Common myeloid progenitor, CD34-positive (primary cell): ENCODE measurements at regions not wholly inside any gene's neighbourhood (a gene's known extent, or its start where the extent isn't known, plus 50 kb on each side); places are given as distances from the start of the nearest gene placed in this dataset.
A peak's percentile ranks its signal among the peaks of the same experiment; 100 is the strongest.

Source experiments
- CTCF ChIA-PET: fragments of 350-600 bp; sonication (Branson Sonifier 250); formaldehyde crosslinking; loops from one replicate; lab custom pipeline; 2021; ENCODE audit warnings: antibody characterized with exemption; lab: Charles Lee
- POLR2A ChIA-PET: fragments of 350-600 bp; sonication (Branson Sonifier 250); formaldehyde crosslinking; loops from one replicate; lab custom pipeline; 2021; ENCODE audit warnings: antibody characterized with exemption; lab: Charles Lee
- DNase-seq, 3 donors: peaks; one replicate each; pipeline versions ENCODE4 v3.0.0 to v3.0.0-alpha.2; 2013
- H3K27ac ChIP-seq, 2 experiments: 1 replicate in 1 of 2; 2 replicates in 1 of 2; pipeline ENCODE4 v1.7.0; 2013; ENCODE audit warnings: inconsistent platforms in 2 of 2, low read length in 2 of 2, mild to moderate bottlenecking in 2 of 2, low read depth in 1 of 2, moderate library complexity in 1 of 2; ENCODE audit not compliant: severe bottlenecking in 2 of 2, insufficient read depth in 1 of 2, poor library complexity in 1 of 2
- H3K27me3 ChIP-seq, 5 experiments: replicated peaks in 2 of 5; 1 replicate in 3 of 5; 2 replicates in 2 of 5; pipeline versions ENCODE4 v1.6.1 to v1.7.0; 2013; ENCODE audit warnings: low read length in 4 of 5, mild to moderate bottlenecking in 2 of 5, moderate library complexity in 2 of 5, inconsistent platforms in 1 of 5; ENCODE audit not compliant: insufficient read depth in 5 of 5, control insufficient read depth in 4 of 5
- H3K36me3 ChIP-seq, 4 experiments: 1 replicate in 2 of 4; 2 replicates in 2 of 4; pipeline versions ENCODE4 v1.6.1 to v1.7.0; 2013; ENCODE audit warnings: low read length in 3 of 4, control low read depth in 1 of 4, mild to moderate bottlenecking in 1 of 4; ENCODE audit not compliant: control insufficient read depth in 4 of 4, insufficient read depth in 4 of 4
- H3K4me1 ChIP-seq, 4 experiments: 1 replicate in 3 of 4; 2 replicates in 1 of 4; pipeline versions ENCODE4 v1.6.1 to v1.7.1; 2013; ENCODE audit warnings: low read length in 3 of 4, mild to moderate bottlenecking in 3 of 4, control low read depth in 1 of 4, inconsistent platforms in 1 of 4, moderate library complexity in 1 of 4; ENCODE audit not compliant: control insufficient read depth in 4 of 4, insufficient read depth in 4 of 4; ENCODE audit errors: control extremely low read depth in 1 of 4
- H3K4me3 ChIP-seq, 7 experiments: 1 replicate in 4 of 7; 2 replicates in 3 of 7; pipeline versions ENCODE4 v1.5.1 to v1.7.0; 2013; ENCODE audit warnings: mild to moderate bottlenecking in 7 of 7, low read length in 6 of 7, moderate library complexity in 6 of 7, inconsistent platforms in 2 of 7, low read depth in 2 of 7, control low read depth in 1 of 7; ENCODE audit not compliant: insufficient read depth in 4 of 7, control insufficient read depth in 1 of 7; ENCODE audit errors: extremely low read depth in 1 of 7
- H3K9me3 ChIP-seq, 5 experiments: 1 replicate in 4 of 5; 2 replicates in 1 of 5; pipeline versions ENCODE4 v1.6.1 to v1.7.1; 2013; ENCODE audit warnings: low read length in 4 of 5, mild to moderate bottlenecking in 2 of 5, inconsistent platforms in 1 of 5, low read depth in 1 of 5, moderate library complexity in 1 of 5; ENCODE audit not compliant: control insufficient read depth in 4 of 5, insufficient read depth in 2 of 5; ENCODE audit errors: control extremely low read depth in 1 of 5
- WGBS: methylation state at CpG from one replicate; pipeline ENCODE4 v1.1.5; 2013; ENCODE audit not compliant: insufficient coverage; 5-methylcytosine and 5-hydroxymethylcytosine counted together

- no peak overlapping the region for H3K27ac ChIP-seq
- H3K9me3 ChIP-seq, result no peaks in the 10 kb centered on the region
- DNase-seq, result no peak
- WGBS, result no CpG with 5 or more reads among the region's 1 CpG
- no peaks in the 10 kb centered on the region for H3K27me3 ChIP-seq
- POLR2A ChIA-PET, result no interaction called here
- CTCF ChIA-PET, result no interaction called here
- H3K4me3 ChIP-seq, result no peak overlapping the region
- no peaks in the 10 kb centered on the region for H3K4me1 ChIP-seq
- H3K36me3 ChIP-seq, result no peaks in the 10 kb centered on the region
Observed at GRCh38 chr6:120852293-120852849, 481.9 kb downstream of the TBC1D32 start.

- Histone ChIP-seq H3K36me3 (no peaks in the 10 kb centered on the region), H3K4me1 (no peaks in the 10 kb centered on the region), H3K27ac (no peak overlapping the region), H3K27me3 (no peaks in the 10 kb centered on the region), H3K9me3 (no peaks in the 10 kb centered on the region), H3K4me3 (no peak overlapping the region)
- peak; percentile 30 to 47 (median 32) for DNase-seq
- WGBS, result 67% methylated on average over 2 of the region's 2 CpGs
- ChIA-PET CTCF (interaction anchor here (0.6 to 1.9 kb wide), 3 partner anchors 1083 to 1677 kb away, joined by 3 to 5 read pairs (median 4); no protein-coding TSS in a partner anchor), POLR2A (no interaction called here)
Observed at GRCh38 chr6:120826253-120826652, 508.0 kb downstream of the TBC1D32 start.

GRCh38 chr6:120816794-120817193 lies 517.5 kb downstream of the TBC1D32 start:
- H3K27ac ChIP-seq, result no peak overlapping the region
- ChIA-PET POLR2A (no interaction called here), CTCF (interaction anchor here (0.9 kb wide), 1 partner anchor 32 kb away, joined by 3 read pairs; no protein-coding TSS in a partner anchor)
- no peak overlapping the region for H3K4me3 ChIP-seq
- no peaks in the 10 kb centered on the region for H3K27me3 ChIP-seq
- H3K9me3 ChIP-seq, result peaks cover 0 to 10% (median 0%) of the 10 kb centered on the region in 5 experiments
- H3K36me3 ChIP-seq, result no peaks in the 10 kb centered on the region
- no peaks in the 10 kb centered on the region for H3K4me1 ChIP-seq
- no peak for DNase-seq

DNA sequence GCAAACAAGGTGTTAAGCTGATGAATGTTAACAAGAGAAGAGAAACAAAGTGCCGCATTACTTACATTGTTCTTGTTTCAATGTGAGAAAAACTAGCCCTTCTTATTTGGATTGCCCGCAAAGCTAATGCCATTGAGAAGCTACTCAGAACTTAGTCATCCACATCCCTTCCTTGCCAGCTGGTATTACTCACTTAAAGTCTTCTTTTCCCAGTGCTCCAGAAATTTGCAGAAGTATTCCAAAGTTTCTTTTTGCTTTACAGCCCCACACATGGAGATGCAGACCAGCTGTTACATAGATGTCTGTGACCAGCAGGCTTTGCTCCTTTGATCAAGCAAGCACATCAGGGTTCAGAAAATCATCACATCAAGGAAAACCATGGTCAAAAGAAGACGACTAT lies 529.0 kb downstream of the TBC1D32 start:
- no peak overlapping the region for H3K4me3 ChIP-seq
- no peaks in the 10 kb centered on the region for H3K9me3 ChIP-seq
- H3K27ac ChIP-seq, result no peak overlapping the region
- H3K27me3 ChIP-seq, result no peaks in the 10 kb centered on the region
- no peaks in the 10 kb centered on the region for H3K36me3 ChIP-seq
- WGBS, result 90% methylated on average over 3 of the region's 3 CpGs
- H3K4me1 ChIP-seq, result no peaks in the 10 kb centered on the region
- no peak for DNase-seq
- ChIA-PET CTCF (no interaction called here), POLR2A (no interaction called here)

GRCh38 chr6:120804612-120805011 lies 529.7 kb downstream of the TBC1D32 start:
- POLR2A ChIA-PET, result no interaction called here
- H3K9me3 ChIP-seq, result no peaks in the 10 kb centered on the region
- no peaks in the 10 kb centered on the region for H3K4me1 ChIP-seq
- CTCF ChIA-PET, result no interaction called here
- 100% methylated on average over 1 of the region's 2 CpGs for WGBS
- DNase-seq, result no peak
- H3K36me3 ChIP-seq, result no peaks in the 10 kb centered on the region
- no peaks in the 10 kb centered on the region for H3K27me3 ChIP-seq
- no peak overlapping the region for H3K27ac ChIP-seq
- no peak overlapping the region for H3K4me3 ChIP-seq

DNA sequence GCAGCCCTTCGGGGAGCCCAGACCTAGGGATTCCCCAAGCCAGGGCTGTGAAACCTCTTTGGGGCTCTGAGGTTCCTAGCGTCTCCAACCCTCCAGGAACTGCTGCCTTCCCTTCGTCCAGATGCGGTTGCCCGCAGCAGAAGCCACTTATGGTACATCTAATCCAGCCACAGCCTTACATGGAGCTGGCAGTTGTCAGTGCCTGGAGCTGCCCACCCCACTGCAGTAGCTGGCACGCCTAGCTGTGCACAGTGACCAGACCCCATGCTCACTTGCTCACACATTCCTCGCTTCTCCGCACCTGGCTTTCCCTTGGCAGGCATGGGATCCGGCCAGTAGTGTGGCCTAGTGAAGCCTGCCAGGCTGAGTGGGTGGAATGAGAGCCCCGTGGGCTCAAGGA lies 547.6 kb downstream of the TBC1D32 start:
- CTCF ChIA-PET, result no interaction called here
- Histone ChIP-seq H3K4me1 (no peaks in the 10 kb centered on the region), H3K36me3 (no peaks in the 10 kb centered on the region), H3K9me3 (no peaks in the 10 kb centered on the region), H3K27ac (no peak overlapping the region), H3K27me3 (no peaks in the 10 kb centered on the region), H3K4me3 (no peak overlapping the region)
- DNase-seq, result no peak
- WGBS, result 93% methylated on average over 8 of the region's 10 CpGs
- POLR2A ChIA-PET, result no interaction called here

- H3K27ac ChIP-seq, result no peak overlapping the region
- H3K36me3 ChIP-seq, result no peaks in the 10 kb centered on the region
- 93% methylated on average over 4 of the region's 8 CpGs for WGBS
- no peaks in the 10 kb centered on the region for H3K4me1 ChIP-seq
- no peaks in the 10 kb centered on the region for H3K27me3 ChIP-seq
- ChIA-PET POLR2A (no interaction called here), CTCF (no interaction called here)
- no peaks in the 10 kb centered on the region for H3K9me3 ChIP-seq
- no peak overlapping the region for H3K4me3 ChIP-seq
- DNase-seq, result no peak
Observed at GRCh38 chr6:120786256-120786655, 548.0 kb downstream of the TBC1D32 start.
